HL-60 (cell line): ENCODE measurements at regions not wholly inside any gene's neighbourhood (a gene's known extent, or its start where the extent isn't known, plus 50 kb on each side); places are given as distances from the start of the nearest gene placed in this dataset.

Experiments
- GABPA ChIP-seq: IDR thresholded peaks from 2 replicates; pipeline ENCODE4 v1.6.1; 2012; ENCODE audit warnings: low read depth
- POLR2AphosphoS5 ChIP-seq: IDR thresholded peaks from 2 replicates; pipeline ENCODE4 v1.6.1; 2012; ENCODE audit warnings: low read depth
- SPI1 ChIP-seq: IDR thresholded peaks from 2 replicates; pipeline ENCODE4 v1.6.1; 2012; ENCODE audit warnings: low read depth, mild to moderate bottlenecking, borderline replicate concordance
- TF ChIP-seq, protein P1 (sequence below): IDR thresholded peaks from 2 replicates; pipeline ENCODE4 v1.6.1; 2012; ENCODE audit warnings: low read depth; ENCODE audit not compliant: insufficient replicate concordance
- TF ChIP-seq, protein P2 (sequence below): IDR thresholded peaks from one replicate; pipeline ENCODE4 v1.5.1; 2011; ENCODE audit warnings: low read length, control low read depth, inconsistent platforms; ENCODE audit not compliant: insufficient read depth

DNA sequence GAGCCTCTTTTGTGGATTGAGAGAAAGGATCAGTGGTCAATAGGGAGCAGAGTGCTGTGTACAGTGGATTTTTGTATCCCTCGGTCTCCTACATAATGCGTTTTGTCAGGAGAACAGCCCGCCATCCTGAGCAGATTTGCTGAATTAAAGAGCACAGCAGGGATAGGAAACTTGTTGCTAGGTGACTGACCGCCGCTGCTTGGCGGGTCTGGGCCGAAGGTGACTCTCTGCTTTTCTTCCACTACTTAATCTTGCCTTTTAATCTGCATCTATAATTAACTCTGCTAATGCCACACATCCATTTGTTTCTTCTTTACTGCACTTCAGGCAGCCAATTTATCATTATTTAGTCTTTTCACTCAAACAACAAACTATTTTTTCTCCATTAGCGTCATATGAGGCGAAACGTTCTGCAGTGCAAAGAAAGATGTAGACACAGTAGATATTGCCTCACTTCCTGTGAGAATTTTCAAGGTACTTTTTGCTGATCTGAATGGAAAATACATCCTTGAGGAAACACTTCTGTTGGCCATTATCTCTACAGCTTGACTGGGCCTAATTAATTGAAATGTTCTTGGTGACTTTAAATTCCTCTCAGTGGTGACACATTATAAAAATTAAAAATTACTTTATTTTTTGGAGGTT, 108.0 kb downstream of the PPM1A start:
- TF ChIP-seq, protein P1, sequence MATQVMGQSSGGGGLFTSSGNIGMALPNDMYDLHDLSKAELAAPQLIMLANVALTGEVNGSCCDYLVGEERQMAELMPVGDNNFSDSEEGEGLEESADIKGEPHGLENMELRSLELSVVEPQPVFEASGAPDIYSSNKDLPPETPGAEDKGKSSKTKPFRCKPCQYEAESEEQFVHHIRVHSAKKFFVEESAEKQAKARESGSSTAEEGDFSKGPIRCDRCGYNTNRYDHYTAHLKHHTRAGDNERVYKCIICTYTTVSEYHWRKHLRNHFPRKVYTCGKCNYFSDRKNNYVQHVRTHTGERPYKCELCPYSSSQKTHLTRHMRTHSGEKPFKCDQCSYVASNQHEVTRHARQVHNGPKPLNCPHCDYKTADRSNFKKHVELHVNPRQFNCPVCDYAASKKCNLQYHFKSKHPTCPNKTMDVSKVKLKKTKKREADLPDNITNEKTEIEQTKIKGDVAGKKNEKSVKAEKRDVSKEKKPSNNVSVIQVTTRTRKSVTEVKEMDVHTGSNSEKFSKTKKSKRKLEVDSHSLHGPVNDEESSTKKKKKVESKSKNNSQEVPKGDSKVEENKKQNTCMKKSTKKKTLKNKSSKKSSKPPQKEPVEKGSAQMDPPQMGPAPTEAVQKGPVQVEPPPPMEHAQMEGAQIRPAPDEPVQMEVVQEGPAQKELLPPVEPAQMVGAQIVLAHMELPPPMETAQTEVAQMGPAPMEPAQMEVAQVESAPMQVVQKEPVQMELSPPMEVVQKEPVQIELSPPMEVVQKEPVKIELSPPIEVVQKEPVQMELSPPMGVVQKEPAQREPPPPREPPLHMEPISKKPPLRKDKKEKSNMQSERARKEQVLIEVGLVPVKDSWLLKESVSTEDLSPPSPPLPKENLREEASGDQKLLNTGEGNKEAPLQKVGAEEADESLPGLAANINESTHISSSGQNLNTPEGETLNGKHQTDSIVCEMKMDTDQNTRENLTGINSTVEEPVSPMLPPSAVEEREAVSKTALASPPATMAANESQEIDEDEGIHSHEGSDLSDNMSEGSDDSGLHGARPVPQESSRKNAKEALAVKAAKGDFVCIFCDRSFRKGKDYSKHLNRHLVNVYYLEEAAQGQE = no peak
- TF ChIP-seq, protein P2, sequence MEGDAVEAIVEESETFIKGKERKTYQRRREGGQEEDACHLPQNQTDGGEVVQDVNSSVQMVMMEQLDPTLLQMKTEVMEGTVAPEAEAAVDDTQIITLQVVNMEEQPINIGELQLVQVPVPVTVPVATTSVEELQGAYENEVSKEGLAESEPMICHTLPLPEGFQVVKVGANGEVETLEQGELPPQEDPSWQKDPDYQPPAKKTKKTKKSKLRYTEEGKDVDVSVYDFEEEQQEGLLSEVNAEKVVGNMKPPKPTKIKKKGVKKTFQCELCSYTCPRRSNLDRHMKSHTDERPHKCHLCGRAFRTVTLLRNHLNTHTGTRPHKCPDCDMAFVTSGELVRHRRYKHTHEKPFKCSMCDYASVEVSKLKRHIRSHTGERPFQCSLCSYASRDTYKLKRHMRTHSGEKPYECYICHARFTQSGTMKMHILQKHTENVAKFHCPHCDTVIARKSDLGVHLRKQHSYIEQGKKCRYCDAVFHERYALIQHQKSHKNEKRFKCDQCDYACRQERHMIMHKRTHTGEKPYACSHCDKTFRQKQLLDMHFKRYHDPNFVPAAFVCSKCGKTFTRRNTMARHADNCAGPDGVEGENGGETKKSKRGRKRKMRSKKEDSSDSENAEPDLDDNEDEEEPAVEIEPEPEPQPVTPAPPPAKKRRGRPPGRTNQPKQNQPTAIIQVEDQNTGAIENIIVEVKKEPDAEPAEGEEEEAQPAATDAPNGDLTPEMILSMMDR = no peak
- TF ChIP-seq SPI1 (no peak), POLR2AphosphoS5 (no peak), GABPA (no peak)
